Spleen (tissue), 11 donors: ENCODE measurements at regions not wholly inside any gene's neighbourhood (a gene's known extent, or its start where the extent isn't known, plus 50 kb on each side); places are given as distances from the start of the nearest gene placed in this dataset.

Experiments used
- DNase-seq: peaks from one replicate; pipeline ENCODE4 v3.0.0-alpha.2; 2020
- H3K27ac ChIP-seq, 8 donors: fragments of 200-600 bp; sonication (generic) in 7 of 8; 1 replicate in 4 of 8; 2 replicates in 4 of 8; pipeline versions ENCODE4 v1.5.0 to v1.8.0; 2016 to 2021; ENCODE audit warnings: inconsistent platforms in 4 of 8, mild to moderate bottlenecking in 4 of 8, moderate library complexity in 1 of 8
- H3K27me3 ChIP-seq, 7 donors: fragments of 200-600 bp; sonication (generic) in 6 of 7; replicated peaks in 1 of 7; 1 replicate in 4 of 7; 2 replicates in 3 of 7; pipeline versions ENCODE4 v1.5.0 to v1.8.0; 2016 to 2021; ENCODE audit warnings: inconsistent platforms in 3 of 7, mild to moderate bottlenecking in 1 of 7
- H3K36me3 ChIP-seq, 6 donors: fragments of 200-600 bp; sonication (generic) in 5 of 6; 1 replicate in 4 of 6; 2 replicates in 2 of 6; pipeline versions ENCODE4 v1.5.0 to v1.8.0; 2016 to 2021; ENCODE audit warnings: inconsistent platforms in 2 of 6
- H3K4me1 ChIP-seq, 6 donors: fragments of 200-600 bp; sonication (generic) in 5 of 6; 1 replicate in 3 of 6; 2 replicates in 3 of 6; pipeline versions ENCODE4 v1.5.0 to v1.8.0; 2016 to 2021; ENCODE audit warnings: inconsistent platforms in 3 of 6
- H3K4me3 ChIP-seq, 8 donors: fragments of 200-600 bp; sonication (generic) in 7 of 8; 1 replicate in 4 of 8; 2 replicates in 4 of 8; pipeline versions ENCODE4 v1.5.0 to v1.8.0; 2016 to 2021; ENCODE audit warnings: inconsistent platforms in 4 of 8, mild to moderate bottlenecking in 4 of 8, moderate library complexity in 2 of 8
- H3K9me3 ChIP-seq, 8 donors: fragments of 200-600 bp; sonication (generic) in 7 of 8; 1 replicate in 4 of 8; 2 replicates in 4 of 8; pipeline versions ENCODE4 v1.5.0 to v1.8.0; 2016 to 2021; ENCODE audit warnings: inconsistent platforms in 4 of 8
- CTCF ChIP-seq, 11 experiments: fragments of 200-600 bp in 7 of 11; fragments of 450-650 bp in 4 of 11; sonication (generic) in 4 of 11; IDR thresholded peaks in 8 of 11; conservative IDR thresholded peaks in 3 of 11; 1 replicate in 7 of 11; 2 replicates in 4 of 11; pipeline versions ENCODE4 v1.4.0 to v1.8.0; 2016 to 2021; ENCODE audit warnings: antibody characterized with exemption in 11 of 11, inconsistent platforms in 4 of 11, mild to moderate bottlenecking in 1 of 11
- POLR2A ChIP-seq, 3 donors: fragments of 450-650 bp; IDR thresholded peaks; one replicate each; pipeline ENCODE4 v1.5.1; 2017; ENCODE audit warnings: antibody characterized with exemption in 3 of 3, mild to moderate bottlenecking in 1 of 3
- POLR2AphosphoS5 ChIP-seq, 3 donors: sonication (generic); formaldehyde crosslinking; IDR thresholded peaks; one replicate each; pipeline ENCODE4 v1.5.1; 2017; ENCODE audit warnings: antibody characterized with exemption in 3 of 3
- WGBS, 5 donors: extraction: QIAGEN DNeasy Blood & Tissue Kit in 3 of 5; methylation state at CpG; one replicate each; pipeline versions ENCODE4 v1.1.5 to v1.1.7; 2013 to 2018; 5-methylcytosine and 5-hydroxymethylcytosine counted together
- intact Hi-C: fragments of 100-400 bp; cut with DNase I; formaldehyde crosslinking; loops from one replicate; pipeline ENCODE4 v1.15.0; 2023; ENCODE audit warnings: low total_unique reads
- donor health status: healthy with polysubstance abuse.
- donor health status: DM: no; HTN: no; CAD: no; lungs with moderate emphysema.
- donor health status: DM: no; HTN: no; CAD: no.
- donor health status: Bipolar disorder and iron deficiency.
- donor health status: healthy.
- donor health status: DM: no; HTN: no; CAD: no.
- donor health status: DM: yes; HTN: yes; CAD: no.

- no peak for DNase-seq
- TF ChIP-seq POLR2AphosphoS5 (IDR thresholded peaks at IDR 0.05) = no peak
- no peak for TF ChIP-seq CTCF (IDR thresholded peaks at IDR 0.05 in 8 of 11, conservative IDR thresholded peaks at IDR 0.05 in 3 of 11)
- TF ChIP-seq POLR2A (IDR thresholded peaks at IDR 0.05) = no peak
- intact Hi-C loops = no loop called here
- no peaks in the 10 kb centered on the region for H3K36me3 ChIP-seq
- no peak overlapping the region for H3K27ac ChIP-seq
- no peak overlapping the region for H3K4me3 ChIP-seq
- peaks cover 0 to 44% (median 4%) of the 10 kb centered on the region in 7 donors for H3K27me3 ChIP-seq
- WGBS, 5 donors = 80 to 87% (median 84%) methylated on average over 10 of the region's 10 CpGs
- peaks cover 0 to 8% (median 2%) of the 10 kb centered on the region in 6 donors for H3K4me1 ChIP-seq
- H3K9me3 ChIP-seq = no peaks in the 10 kb centered on the region
These were observed 789.7 kb upstream of the RAB6C start for GRCh38 chr2:129189617-129190319.

DNA sequence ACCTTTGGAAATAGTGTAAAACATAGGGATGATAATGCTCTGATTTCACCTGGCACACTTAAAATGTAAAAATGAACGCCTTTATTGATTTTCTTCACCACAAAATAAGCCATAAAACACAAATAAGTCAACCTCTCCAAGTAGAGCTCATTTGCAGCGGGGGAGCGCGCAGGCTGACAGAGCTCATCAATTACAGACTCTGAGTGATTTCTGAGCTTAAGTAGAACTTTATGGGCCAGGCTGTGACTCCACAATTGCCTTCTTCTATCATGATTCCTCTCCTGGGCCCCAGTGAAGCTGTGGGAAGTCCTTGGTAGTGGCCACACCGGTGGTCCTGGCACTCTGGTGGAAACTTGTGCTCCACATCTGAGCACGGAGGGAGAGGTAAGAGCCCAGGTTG is 789.0 kb upstream of the RAB6C start:
- Histone ChIP-seq H3K4me1 (peaks cover 0 to 8% (median 2%) of the 10 kb centered on the region in 6 donors), H3K27me3 (peaks cover 0 to 44% (median 4%) of the 10 kb centered on the region in 7 donors), H3K4me3 (no peak overlapping the region), H3K36me3 (no peaks in the 10 kb centered on the region), H3K9me3 (no peaks in the 10 kb centered on the region), H3K27ac (no peak overlapping the region)
- intact Hi-C loops = no loop called here
- 87 to 92% (median 90%) methylated on average over 6 of the region's 6 CpGs for WGBS, 5 donors
- no peak for DNase-seq
- TF ChIP-seq POLR2A (IDR thresholded peaks at IDR 0.05) (no peak), CTCF (IDR thresholded peaks at IDR 0.05 in 8 of 11, conservative IDR thresholded peaks at IDR 0.05 in 3 of 11) (no peak)

GRCh38 chr2:129191530-129191929 is 787.9 kb upstream of the RAB6C start:
- DNase-seq = no peak
- H3K9me3 ChIP-seq = no peaks in the 10 kb centered on the region
- no peak overlapping the region for H3K27ac ChIP-seq
- TF ChIP-seq POLR2A (IDR thresholded peaks at IDR 0.05) (no peak), CTCF (IDR thresholded peaks at IDR 0.05 in 8 of 11, conservative IDR thresholded peaks at IDR 0.05 in 3 of 11) (no peak), POLR2AphosphoS5 (IDR thresholded peaks at IDR 0.05) (no peak)
- 67 to 81% (median 76%) methylated on average over 4 of the region's 4 CpGs for WGBS, 5 donors
- no peaks in the 10 kb centered on the region for H3K36me3 ChIP-seq
- peaks cover 0 to 8% (median 2%) of the 10 kb centered on the region in 6 donors for H3K4me1 ChIP-seq
- H3K4me3 ChIP-seq = no peak overlapping the region
- H3K27me3 ChIP-seq = peaks cover 0 to 44% (median 4%) of the 10 kb centered on the region in 7 donors
- intact Hi-C loops = no loop called here

DNA sequence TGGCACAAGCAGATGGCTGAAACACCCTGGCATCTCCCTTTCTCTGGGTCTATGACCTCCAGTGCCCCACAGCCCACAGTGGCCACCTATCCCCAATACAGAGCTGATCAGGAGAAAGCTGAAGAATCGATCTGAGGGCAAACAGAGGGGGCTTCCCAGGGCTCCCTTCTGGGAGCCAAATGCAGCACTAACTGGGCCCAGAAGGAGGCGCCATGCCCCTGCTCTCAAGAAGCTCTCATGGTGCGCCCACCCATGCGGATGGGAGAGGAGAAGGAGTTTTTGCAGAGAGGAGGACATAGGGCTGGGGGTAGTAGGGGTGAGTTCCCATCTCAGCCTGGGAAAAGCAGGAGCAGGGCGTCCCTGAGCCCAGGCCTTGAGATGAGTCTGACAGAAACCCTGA is 787.3 kb upstream of the RAB6C start:
- H3K4me3 ChIP-seq = no peak overlapping the region
- no peak overlapping the region for H3K27ac ChIP-seq
- intact Hi-C loops = no loop called here
- TF ChIP-seq CTCF (IDR thresholded peaks at IDR 0.05 in 8 of 11, conservative IDR thresholded peaks at IDR 0.05 in 3 of 11) (no peak), POLR2A (IDR thresholded peaks at IDR 0.05) (no peak), POLR2AphosphoS5 (IDR thresholded peaks at IDR 0.05) (no peak)
- WGBS, 5 donors = 83 to 92% (median 91%) methylated on average over 5 of the region's 5 CpGs
- peaks cover 0 to 44% (median 4%) of the 10 kb centered on the region in 7 donors for H3K27me3 ChIP-seq
- H3K36me3 ChIP-seq = no peaks in the 10 kb centered on the region
- peaks cover 0 to 7% (median 1%) of the 10 kb centered on the region in 6 donors for H3K4me1 ChIP-seq
- H3K9me3 ChIP-seq = no peaks in the 10 kb centered on the region
- DNase-seq = no peak
